ENCODE measurements at regions not wholly inside any gene's neighbourhood (a gene's known extent, or its start where the extent isn't known, plus 50 kb on each side); places are given as distances from the start of the nearest gene placed in this dataset.

GRCh38 chr16:60407606-60408005, 1628.6 kb downstream of the CDH8 start (continued):
- no peak for TF ChIP-seq ETS1 (IDR thresholded peaks at IDR 0.05)
- TF ChIP-seq ZNF462 (CRISPR knock-in tag; IDR thresholded peaks at IDR 0.05) = no peak
- TF ChIP-seq EZH2phosphoT487 (IDR thresholded peaks at IDR 0.05; ENCODE audit: unreplicated experiment) = no peak

GRCh38 chr16:60407034-60407433, 1629.2 kb downstream of the CDH8 start:
- DNase-seq (ENCODE audit: low spot score) (no peak), ATAC-seq (no peak)
- no peaks in the 10 kb centered on the region for H3K36me3 ChIP-seq (ENCODE audit: insufficient read depth)
- Mint-ChIP-seq H3K4me1 (no peaks in the 10 kb centered on the region), H3K4me3 (no peak overlapping the region), H3K27me3 (ENCODE audit: insufficient read depth, low read depth, poor library complexity) (no peaks in the 10 kb centered on the region), H3K27ac (no peak overlapping the region), H3K9me3 (no peaks in the 10 kb centered on the region), H3K36me3 (ENCODE audit: low read depth) (no peaks in the 10 kb centered on the region)
- H3K4me3 ChIP-seq = no peak overlapping the region
- H3K4me1 ChIP-seq (ENCODE audit: insufficient read depth) = 0 out of 2 replicates have a peak, but pooled peaks cover 3% of the 10 kb centered on the region
- no peaks in the 10 kb centered on the region for H3K27me3 ChIP-seq (ENCODE audit: insufficient read depth)
- no peak overlapping the region for H2AFZ ChIP-seq
- TF ChIP-seq POLR2AphosphoS5 (IDR thresholded peaks at IDR 0.05; ENCODE audit: low read depth) (no peak), NANOG (IDR thresholded peaks at IDR 0.05; ENCODE audit: borderline replicate concordance) (no peak), STAT1 (IDR thresholded peaks at IDR 0.05; ENCODE audit: unreplicated experiment) (no peak), REST (IDR thresholded peaks at IDR 0.05; ENCODE audit: unreplicated experiment) (no peak), EZH2 (IDR thresholded peaks at IDR 0.05; ENCODE audit: low read depth, unreplicated experiment) (no peak), ZNF331 (CRISPR knock-in tag; IDR thresholded peaks at IDR 0.05; ENCODE audit: low read depth) (no peak), EZH2phosphoT487 (IDR thresholded peaks at IDR 0.05; ENCODE audit: unreplicated experiment) (no peak)
- H3K27ac ChIP-seq (ENCODE audit: low read depth) = no peak overlapping the region
- H3K4me2 ChIP-seq = no peak overlapping the region
- H3K9me2 ChIP-seq (ENCODE audit: insufficient read depth) = no peaks in the 10 kb centered on the region
- no peaks in the 10 kb centered on the region for H4K20me1 ChIP-seq (replicated peaks; ENCODE audit: insufficient read depth)
- peaks cover 4% of the 10 kb centered on the region for H3F3A ChIP-seq (replicated peaks; ENCODE audit: low read depth)
- no peaks in the 10 kb centered on the region for H3K79me2 ChIP-seq (replicated peaks; ENCODE audit: insufficient read depth)
